ENCODE measurements at regions not wholly inside any gene's neighbourhood (a gene's known extent, or its start where the extent isn't known, plus 50 kb on each side); places are given as distances from the start of the nearest gene placed in this dataset.
A peak's percentile ranks its signal among the peaks of the same experiment; 100 is the strongest.

DNA sequence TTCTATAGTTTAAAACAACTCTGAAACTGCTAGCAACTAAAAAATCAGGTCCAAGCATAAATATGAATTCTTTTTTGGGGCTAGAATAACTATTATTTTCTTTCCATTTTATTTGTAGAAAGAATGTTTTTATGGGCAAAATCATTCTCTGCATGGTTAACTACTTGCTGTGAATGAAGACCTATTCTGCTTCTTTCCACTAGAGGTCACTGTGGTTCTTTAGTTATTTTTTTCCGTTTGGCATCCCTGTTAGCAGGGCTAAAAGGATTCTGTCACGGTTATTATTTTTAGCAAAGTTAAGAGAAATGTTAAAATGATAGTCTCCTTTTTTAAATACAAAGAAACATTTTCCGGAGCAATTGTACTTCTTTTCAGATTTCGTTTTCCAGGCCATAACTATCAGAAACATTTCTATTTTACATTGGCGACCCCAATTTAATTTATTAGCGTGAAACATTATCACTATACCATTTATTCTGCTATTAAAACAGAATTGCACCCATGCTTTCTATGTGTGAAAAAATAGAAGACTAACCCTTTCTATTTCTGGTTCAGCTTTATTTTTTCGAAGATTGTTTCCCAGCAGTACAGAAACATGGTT, 404.8 kb downstream of the ATP23 start:
- Histone ChIP-seq H3K79me2 (ENCODE audit: insufficient read depth, low read length) (no peaks in the 10 kb centered on the region), H3K4me1 (ENCODE audit: control insufficient read depth in 1 of 2, insufficient read depth in 2 of 2, low read length in 2 of 2) (no peaks in the 10 kb centered on the region), H4K20me1 (ENCODE audit: insufficient read depth, low read length) (no peaks in the 10 kb centered on the region), H3K27me3 (ENCODE audit: control insufficient read depth in 2 of 2, insufficient read depth in 2 of 2, low read length in 2 of 2) (no peaks in the 10 kb centered on the region), H3K4me3 (replicated peaks in 1 of 3; ENCODE audit: low read depth in 2 of 3, low read length in 3 of 3) (no peak overlapping the region), H3K36me3 (replicated peaks in 1 of 2; ENCODE audit: control insufficient read depth in 1 of 2, insufficient read depth in 2 of 2, low read length in 2 of 2) (no peaks in the 10 kb centered on the region), H3K9ac (ENCODE audit: insufficient read depth, low read length, poor library complexity, severe bottlenecking) (no peak overlapping the region), H2AFZ (ENCODE audit: insufficient read depth, low read depth, low read length, poor library complexity, severe bottlenecking) (no peak overlapping the region), H3K9me3 (replicated peaks in 1 of 2; ENCODE audit: control insufficient read depth in 1 of 2, insufficient read depth in 1 of 2, low read length in 2 of 2) (no peaks in the 10 kb centered on the region), H3K4me2 (replicated peaks; ENCODE audit: extremely low read depth, low read length, poor library complexity, severe bottlenecking) (no peak overlapping the region), H3K27ac (ENCODE audit: low read depth in 1 of 2, low read length in 2 of 2) (no peak overlapping the region)
- H3K9me3 Mint-ChIP-seq = peaks cover 0 to 4% (median 3%) of the 10 kb centered on the region in 7 donors
- DNase-seq = peak in 1 of 3 donors; percentile 2
- H3K27ac Mint-ChIP-seq = no peak overlapping the region
- no peak overlapping the region for H3K4me3 Mint-ChIP-seq
- no peaks in the 10 kb centered on the region for H3K27me3 Mint-ChIP-seq (ENCODE audit: low read depth in 3 of 3)
- intact Hi-C loops (cut with micrococcal nuclease) = loop anchor here in 1 of 2 donors (10.0 kb wide), 1 partner anchor 809 kb away; no protein-coding TSS in a partner anchor
- H3K4me1 Mint-ChIP-seq = peaks cover 4% of the 10 kb centered on the region
- 32% methylated on average over 3 of the region's 7 CpGs for WGBS (ENCODE audit: insufficient coverage)
- no peaks in the 10 kb centered on the region for H3K36me3 Mint-ChIP-seq
- TF ChIP-seq, protein P1, sequence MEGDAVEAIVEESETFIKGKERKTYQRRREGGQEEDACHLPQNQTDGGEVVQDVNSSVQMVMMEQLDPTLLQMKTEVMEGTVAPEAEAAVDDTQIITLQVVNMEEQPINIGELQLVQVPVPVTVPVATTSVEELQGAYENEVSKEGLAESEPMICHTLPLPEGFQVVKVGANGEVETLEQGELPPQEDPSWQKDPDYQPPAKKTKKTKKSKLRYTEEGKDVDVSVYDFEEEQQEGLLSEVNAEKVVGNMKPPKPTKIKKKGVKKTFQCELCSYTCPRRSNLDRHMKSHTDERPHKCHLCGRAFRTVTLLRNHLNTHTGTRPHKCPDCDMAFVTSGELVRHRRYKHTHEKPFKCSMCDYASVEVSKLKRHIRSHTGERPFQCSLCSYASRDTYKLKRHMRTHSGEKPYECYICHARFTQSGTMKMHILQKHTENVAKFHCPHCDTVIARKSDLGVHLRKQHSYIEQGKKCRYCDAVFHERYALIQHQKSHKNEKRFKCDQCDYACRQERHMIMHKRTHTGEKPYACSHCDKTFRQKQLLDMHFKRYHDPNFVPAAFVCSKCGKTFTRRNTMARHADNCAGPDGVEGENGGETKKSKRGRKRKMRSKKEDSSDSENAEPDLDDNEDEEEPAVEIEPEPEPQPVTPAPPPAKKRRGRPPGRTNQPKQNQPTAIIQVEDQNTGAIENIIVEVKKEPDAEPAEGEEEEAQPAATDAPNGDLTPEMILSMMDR (IDR thresholded peaks at IDR 0.05) = peak; percentile 89

DNA sequence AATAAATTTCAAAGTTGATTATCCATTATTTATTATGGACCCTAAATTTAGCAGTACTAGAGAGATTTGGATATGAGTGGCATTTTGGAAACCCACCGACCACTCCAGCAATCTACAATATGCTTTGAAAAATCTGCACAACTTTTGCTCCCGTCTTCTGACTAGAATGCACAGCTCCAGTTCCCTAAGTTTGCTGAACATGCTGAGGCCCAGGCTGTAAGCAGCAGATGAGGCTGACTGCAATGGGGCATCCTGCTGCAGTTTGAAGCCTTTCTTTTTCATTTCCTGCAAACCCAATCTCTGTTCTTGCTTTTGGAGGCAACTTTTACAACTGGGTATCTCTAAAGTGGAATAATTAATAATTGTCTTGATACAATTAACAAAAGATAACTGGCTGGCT, 405.8 kb downstream of the ATP23 start:
- Histone ChIP-seq H3K27ac (ENCODE audit: low read depth in 1 of 2, low read length in 2 of 2) (no peak overlapping the region), H3K79me2 (ENCODE audit: insufficient read depth, low read length) (no peaks in the 10 kb centered on the region), H3K4me2 (replicated peaks; ENCODE audit: extremely low read depth, low read length, poor library complexity, severe bottlenecking) (no peak overlapping the region), H3K36me3 (replicated peaks in 1 of 2; ENCODE audit: control insufficient read depth in 1 of 2, insufficient read depth in 2 of 2, low read length in 2 of 2) (no peaks in the 10 kb centered on the region), H3K27me3 (ENCODE audit: control insufficient read depth in 2 of 2, insufficient read depth in 2 of 2, low read length in 2 of 2) (no peaks in the 10 kb centered on the region), H2AFZ (ENCODE audit: insufficient read depth, low read depth, low read length, poor library complexity, severe bottlenecking) (no peak overlapping the region), H4K20me1 (ENCODE audit: insufficient read depth, low read length) (no peaks in the 10 kb centered on the region), H3K9ac (ENCODE audit: insufficient read depth, low read length, poor library complexity, severe bottlenecking) (no peak overlapping the region), H3K9me3 (replicated peaks in 1 of 2; ENCODE audit: control insufficient read depth in 1 of 2, insufficient read depth in 1 of 2, low read length in 2 of 2) (no peaks in the 10 kb centered on the region), H3K4me3 (replicated peaks in 1 of 3; ENCODE audit: low read depth in 2 of 3, low read length in 3 of 3) (no peak overlapping the region), H3K4me1 (ENCODE audit: control insufficient read depth in 1 of 2, insufficient read depth in 2 of 2, low read length in 2 of 2) (no peaks in the 10 kb centered on the region)
- Mint-ChIP-seq H3K9me3 (peaks cover 0 to 5% (median 3%) of the 10 kb centered on the region in 7 donors), H3K4me1 (no peaks in the 10 kb centered on the region), H3K36me3 (no peaks in the 10 kb centered on the region), H3K27me3 (ENCODE audit: low read depth in 3 of 3) (no peaks in the 10 kb centered on the region), H3K4me3 (no peak overlapping the region), H3K27ac (no peak overlapping the region)
- DNase-seq = no peak
- intact Hi-C loops (cut with micrococcal nuclease) = loop anchor here in 1 of 2 donors (10.0 kb wide), 1 partner anchor 808 kb away; no protein-coding TSS in a partner anchor
- TF ChIP-seq, protein P1 (IDR thresholded peaks at IDR 0.05) = no peak
- WGBS (ENCODE audit: insufficient coverage) = 100% methylated on average over 1 of the region's 2 CpGs

Measured in CD14-positive monocyte (primary cell).